Prostate gland (tissue), 2 donors: ENCODE measurements at regions not wholly inside any gene's neighbourhood (a gene's known extent, or its start where the extent isn't known, plus 50 kb on each side); places are given as distances from the start of the nearest gene placed in this dataset.

Source experiments
- CTCF ChIP-seq, 4 experiments: fragments of 200-600 bp in 2 of 4; fragments of 450-650 bp in 2 of 4; sonication (generic) in 2 of 4; IDR thresholded peaks; 1 replicate in 3 of 4; 2 replicates in 1 of 4; pipeline ENCODE4 v1.5.1; 2016 to 2019; ENCODE audit warnings: antibody characterized with exemption in 4 of 4, mild to moderate bottlenecking in 2 of 4, moderate library complexity in 2 of 4
- POLR2A ChIP-seq: fragments of 450-650 bp; IDR thresholded peaks from one replicate; pipeline ENCODE4 v1.6.1; 2016; ENCODE audit warnings: antibody characterized with exemption, mild to moderate bottlenecking
- POLR2AphosphoS5 ChIP-seq: sonication (generic); formaldehyde crosslinking; IDR thresholded peaks from one replicate; pipeline ENCODE4 v1.6.1; 2017; ENCODE audit warnings: antibody characterized with exemption

- no peak for TF ChIP-seq POLR2A
- TF ChIP-seq CTCF (IDR thresholded peaks at IDR 0.05), result no peak
- no peak for TF ChIP-seq POLR2AphosphoS5
Measured at GRCh38 chr10:109618301-109618700, 305.0 kb downstream of the XPNPEP1 start.
